HG02884 (cell line): ENCODE measurements at regions not wholly inside any gene's neighbourhood (a gene's known extent, or its start where the extent isn't known, plus 50 kb on each side); places are given as distances from the start of the nearest gene placed in this dataset.
"Not testable (repeated sequence)": the region's sequence is repeated elsewhere in the genome, so short reads cannot be mapped to it uniquely, and the experiment has no call there.

ENCODE experiments used
- ATAC-seq: cut with Tn5 transposase; IDR thresholded peaks from one replicate; pipeline ENCODE4 v1.9.1; 2021; ENCODE audit warnings: mild to moderate bottlenecking, moderate library complexity; ENCODE audit not compliant: unreplicated experiment

DNA sequence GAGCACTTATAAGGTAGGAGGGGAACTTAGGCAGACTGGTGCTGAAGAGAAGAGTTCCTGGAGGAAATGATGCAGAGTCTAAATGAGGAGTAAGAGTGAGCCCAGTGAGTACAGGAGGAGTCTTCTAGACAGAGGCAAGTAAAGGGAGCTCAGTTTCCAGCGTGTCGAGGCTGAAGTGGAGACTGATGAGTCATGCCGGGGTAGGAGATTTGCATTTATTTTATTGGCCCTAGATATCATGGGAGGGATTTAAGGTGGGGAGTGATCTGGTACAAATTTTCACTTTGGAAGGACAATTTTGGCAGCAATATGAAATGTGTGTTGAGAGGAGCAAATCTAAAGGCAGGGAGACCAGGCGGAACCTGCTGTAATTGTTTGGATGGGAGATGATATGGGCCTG, 157.5 kb downstream of the TTC8 start:
- ATAC-seq = no peak

DNA sequence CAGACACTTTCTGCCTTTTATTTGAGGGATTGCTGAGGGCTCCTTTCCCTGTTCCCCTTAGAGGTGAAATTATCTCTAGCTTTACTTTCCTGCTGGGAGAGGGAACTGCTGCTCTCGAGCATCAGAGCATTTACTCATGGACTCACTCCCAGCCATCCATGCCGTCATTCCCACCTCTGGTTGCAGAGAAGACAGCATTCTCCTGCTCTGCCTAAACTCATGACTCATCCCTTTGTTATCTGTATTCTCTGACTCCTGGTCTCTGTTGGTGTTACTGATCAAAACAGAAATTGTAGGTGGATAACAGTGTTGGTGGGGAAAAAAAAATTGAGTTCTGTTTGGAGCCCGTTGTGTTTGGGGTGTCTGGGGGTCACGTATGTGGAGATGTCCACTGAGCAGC, 159.3 kb downstream of the TTC8 start:
- ATAC-seq = no peak

DNA sequence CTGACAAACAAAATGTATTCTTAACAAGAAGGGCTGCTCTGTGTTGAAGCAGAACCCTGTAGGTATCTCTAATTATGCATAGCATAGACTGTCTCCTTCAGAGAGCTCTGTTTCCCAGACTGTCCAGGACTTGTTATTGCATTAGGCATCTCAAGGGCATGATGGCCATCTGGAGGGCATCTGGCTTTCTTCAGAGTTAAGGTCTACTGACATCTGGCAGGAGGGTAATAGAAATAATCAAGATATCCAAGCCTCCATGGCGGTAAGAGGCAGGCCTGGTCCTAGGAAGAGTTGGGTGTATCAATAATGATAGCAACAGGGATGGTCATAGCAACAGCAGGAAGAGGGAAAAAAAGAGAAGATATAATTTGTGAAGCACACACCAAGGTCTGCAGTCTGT, 161.2 kb downstream of the TTC8 start:
- ATAC-seq = no peak

DNA sequence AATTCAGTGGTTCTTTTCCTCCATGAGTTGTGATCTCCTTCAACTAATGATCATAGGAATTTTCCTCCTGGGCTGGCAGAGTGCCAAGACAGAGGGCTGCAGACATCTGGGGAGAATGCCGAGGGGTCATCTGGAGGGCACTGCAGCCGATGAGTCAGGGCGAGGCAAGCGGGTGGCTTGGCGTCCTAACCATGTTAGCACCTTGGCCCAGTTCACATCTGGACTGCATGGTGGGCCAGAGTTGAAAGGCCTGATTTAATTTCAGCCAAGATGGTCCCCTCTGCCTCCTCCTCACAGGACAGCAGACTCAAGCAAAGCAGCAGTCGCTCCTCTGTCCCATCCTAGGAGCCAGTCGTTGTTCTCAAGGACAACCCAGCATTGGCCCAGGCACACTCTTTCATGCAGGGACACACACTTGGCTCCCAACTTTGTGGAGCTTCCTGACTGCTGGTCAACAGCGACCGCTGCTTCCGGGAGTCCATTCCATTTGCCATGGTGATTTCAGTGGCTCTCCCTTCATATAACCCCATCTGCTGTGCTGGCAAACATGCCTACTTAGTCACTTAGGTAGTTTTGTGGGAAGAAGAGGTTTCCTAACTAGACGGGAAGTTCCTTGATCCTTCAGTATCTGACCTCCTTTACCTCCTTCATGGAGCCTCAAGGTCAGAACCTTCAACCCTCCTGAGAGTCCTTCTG, 161.8 kb downstream of the TTC8 start:
- ATAC-seq = no peak

DNA sequence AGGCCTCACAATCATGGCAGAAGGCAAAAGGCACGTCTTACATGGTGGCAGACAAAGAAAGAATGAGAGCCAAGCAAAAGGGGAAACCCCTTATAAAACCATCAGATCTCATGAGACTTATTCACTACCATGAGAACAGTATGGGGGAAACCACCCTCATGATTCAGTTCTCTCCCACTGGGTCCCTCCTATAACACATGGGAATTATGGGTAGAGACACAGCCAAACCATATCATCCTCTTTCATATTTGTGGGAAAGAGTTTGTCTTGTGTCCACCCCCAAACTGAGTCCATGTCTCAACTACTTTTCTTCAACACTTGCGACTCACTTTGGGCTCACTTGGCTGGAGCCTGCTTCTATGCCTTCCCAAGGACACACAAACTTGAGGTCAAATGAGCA, 162.5 kb downstream of the TTC8 start:
- ATAC-seq = not testable (repeated sequence)

DNA sequence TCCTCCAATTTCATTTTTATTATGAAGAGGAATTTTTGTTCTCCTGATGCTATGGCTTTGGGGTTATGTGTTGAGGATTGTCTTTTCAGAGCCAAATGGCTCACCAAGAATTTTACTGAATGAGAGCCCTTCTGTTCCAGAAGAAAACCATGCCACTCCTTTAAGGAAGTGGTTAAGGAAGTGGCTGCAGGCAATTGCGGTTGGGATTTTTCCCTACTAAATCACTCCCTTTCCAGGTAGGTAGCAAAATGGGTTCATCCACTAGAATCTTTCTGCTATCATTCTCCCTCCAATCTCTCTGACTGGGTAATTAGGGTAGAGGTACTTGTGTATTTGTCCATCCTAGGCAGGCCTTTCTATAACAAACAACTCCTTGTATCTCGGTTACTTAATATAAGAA, 163.1 kb downstream of the TTC8 start:
- no peak for ATAC-seq

DNA sequence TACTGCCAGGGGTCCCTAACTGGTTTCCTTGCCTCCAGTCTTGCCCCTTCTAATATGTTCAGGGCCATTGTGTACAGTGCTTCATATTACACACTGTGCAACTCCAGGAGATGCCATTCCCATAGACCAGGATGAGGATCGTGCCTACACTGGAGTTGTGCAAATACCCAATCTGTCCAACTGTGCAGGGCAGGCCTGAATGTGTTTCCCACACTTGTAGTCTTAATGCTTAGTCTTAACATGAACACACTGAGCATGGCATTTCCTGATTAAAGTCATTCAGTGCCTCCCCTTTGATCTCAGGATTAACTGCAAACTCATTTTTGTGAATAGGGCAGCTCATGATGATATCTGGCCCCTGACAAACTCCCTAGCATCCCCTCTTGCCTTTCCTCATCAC, 165.5 kb downstream of the TTC8 start:
- no peak for ATAC-seq

DNA sequence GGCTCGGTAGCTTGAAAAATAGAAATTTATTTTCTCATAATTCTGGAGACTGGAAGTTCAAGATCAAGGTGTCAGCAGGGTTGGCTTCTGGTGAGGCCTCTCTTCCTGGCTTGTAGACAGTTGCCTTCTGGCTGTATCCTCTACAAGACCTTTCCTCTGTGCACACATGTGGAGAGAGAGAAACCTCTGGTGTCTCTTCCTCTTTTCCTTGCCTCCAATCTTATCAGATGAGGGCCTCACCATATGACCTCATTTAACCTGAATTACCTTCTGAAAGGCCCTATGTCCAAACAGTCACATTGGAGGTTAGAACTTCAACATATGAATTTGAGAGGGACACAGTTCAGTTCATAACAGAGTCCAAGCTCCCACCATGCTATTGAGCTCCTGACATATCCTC, 166.4 kb downstream of the TTC8 start:
- ATAC-seq = no peak

DNA sequence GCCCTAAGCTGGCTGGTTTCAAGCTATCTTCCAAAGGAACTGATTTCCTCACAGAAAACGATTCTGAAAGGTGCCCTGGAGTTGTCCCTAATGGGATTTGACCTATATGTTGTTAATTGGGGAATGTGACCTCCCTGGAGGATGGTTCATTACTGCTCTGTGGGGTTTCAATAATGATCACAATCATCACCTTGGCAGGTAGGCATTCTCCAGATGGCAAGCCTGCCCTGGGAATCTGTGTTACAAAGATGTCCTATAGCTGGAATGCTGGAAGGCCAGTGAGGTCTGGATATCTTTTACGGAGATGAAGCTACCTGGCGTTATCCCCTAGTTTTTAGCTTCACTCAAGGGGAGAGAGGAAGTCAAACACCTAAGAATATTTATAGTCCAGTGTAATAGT, 167.6 kb downstream of the TTC8 start:
- ATAC-seq = no peak

DNA sequence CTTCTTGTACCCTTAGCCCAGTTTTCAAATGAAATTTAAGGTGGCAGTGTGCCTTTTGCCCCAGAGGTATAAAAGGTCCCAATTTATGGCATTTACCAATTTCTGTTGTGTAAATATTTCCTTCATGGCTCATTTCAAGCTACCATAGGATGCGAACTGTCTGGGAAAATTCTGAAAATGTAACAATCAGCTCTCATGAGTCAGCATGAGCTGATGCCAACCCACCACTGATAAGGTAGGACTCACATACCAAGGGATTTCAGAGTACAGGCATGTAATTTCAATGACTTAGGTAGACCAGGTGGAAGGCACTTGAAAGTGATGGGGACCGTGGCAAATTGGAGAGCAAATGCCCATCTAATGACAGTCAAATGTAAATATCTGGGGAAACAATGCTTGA, 169.5 kb downstream of the TTC8 start:
- no peak for ATAC-seq

DNA sequence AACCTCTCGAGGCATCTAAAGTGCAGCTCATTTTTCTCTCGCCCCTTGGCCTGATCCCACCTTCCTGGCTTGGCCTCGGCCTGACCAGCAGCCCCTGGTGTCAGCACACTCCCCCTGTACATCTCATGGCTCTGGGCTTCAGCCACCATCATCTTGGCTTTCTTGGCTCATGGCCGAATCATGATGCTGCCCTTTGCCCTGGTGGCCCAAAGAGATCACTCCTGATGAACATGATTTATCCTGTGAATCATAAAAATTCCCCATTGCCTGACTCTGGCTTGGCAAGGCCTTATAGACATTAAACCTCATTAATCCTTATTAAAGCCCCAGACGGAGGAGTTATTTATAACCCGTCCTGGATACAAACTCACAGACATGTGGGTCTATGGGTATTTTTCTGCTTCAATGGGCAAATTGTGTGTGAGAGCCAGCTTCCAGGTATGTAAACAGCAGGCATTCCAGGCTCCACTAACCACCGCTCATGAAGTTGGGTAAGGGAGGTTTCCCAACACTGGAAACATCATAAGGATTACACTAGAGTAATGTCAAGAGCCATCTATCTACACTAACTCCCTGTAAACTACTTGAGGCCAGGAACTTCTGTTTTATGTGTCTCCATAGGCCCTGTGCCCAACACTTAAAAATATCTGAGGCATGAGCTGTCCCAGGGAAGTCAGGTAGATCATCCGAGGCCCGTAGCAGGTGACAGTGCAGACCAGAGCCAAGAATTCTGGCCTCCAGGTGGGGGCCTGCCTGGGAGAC, 171.2 kb downstream of the TTC8 start:
- ATAC-seq = no peak

DNA sequence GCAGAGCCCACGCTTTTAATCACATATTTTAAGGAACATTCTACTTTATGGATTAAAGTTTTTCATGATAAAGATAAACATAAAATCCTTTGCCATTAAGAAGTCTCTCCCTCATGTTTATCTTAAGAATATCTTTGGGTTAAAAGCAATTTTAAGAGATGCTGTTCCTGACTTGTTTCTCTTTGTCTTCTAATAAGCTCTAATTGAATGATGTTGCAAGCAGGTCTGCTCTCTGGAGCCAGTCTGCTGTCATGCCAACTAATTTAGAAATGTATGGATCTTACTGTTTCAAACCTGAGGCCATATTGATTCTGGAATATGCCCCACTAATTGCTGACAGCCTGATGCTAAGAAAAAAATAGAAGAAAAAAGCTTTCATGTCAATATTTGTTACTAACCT, 173.6 kb downstream of the TTC8 start:
- ATAC-seq = no peak

DNA sequence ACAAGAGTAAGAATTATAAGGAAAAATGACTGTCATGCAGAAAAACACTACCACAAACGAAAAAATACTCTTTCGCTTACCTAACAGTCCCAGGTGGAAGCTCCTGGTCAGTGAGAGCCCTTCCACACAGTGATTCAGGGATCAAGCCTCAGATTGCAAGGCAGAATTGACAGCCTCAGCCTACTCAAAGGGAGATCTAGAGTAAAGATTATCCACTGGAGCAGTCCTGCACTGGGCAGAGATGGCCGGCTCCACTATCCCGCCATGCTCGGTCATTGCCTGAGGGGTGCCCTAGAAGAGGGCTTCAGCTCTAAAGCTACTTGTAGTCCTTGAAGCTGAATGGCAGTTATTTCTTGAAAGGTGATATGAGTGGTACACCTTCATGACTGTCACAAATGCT, 174.7 kb downstream of the TTC8 start:
- ATAC-seq = no peak

DNA sequence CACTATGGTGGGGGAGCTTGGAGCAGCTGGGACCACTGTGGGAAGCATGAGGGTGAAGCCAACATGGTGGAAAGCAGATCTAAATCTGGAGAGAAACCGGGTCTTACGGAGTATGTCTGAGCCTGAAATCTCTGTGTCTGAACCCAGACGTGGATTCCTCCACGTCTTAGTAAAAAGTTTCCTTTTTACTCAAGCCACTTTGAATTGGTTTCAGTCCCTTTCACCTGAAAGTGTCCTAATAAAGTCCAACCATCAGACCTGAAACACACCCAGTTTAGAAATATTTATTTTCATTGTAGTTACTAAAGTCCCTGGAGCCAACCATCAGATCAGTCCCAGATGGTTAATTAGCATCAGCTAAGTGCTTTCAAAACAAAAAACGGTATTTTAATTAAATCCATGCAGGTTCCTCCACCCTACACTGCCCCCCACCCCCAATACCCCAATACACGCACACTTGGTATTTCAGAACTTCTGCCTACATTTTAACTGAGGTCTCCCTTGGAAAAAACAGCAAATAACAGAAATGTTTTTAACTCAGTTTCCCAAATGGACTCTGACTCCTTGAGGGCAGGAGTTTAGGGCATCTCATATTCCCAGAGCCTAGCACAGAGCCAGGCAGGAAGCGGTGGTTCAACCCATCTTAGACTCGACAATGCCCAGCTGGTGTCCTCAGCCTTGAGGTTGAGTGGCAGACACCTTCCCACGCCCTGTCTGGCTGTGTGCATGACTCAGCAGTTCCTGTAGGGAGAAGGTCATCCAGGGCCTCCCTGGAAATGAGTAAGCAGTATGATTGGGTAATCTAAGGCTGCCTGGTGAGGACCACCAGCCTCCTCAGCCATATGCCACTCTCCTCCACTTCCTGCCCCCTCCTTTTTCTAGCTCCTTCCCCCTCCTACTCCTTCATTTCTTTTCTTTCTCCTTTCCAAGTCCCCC, 175.8 kb downstream of the TTC8 start:
- no peak for ATAC-seq

DNA sequence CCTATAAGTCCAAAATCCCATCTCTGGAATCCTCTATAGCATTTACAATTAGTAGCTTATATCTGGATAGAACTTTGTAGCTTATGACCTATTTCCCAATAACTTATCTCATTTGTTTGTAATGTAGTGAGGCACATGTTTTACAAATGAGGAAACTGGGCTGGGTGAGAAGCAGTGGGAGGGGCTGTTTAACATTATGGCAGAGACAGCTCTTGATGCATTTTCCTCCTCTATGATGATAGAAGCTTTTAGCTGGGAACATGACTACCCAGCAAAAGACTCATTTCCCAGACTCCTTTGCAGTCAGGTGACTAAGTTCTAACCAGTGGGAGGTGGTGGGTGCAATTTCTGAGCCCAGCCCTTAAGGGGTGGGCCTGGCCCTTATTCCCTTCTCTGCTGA, 179.7 kb downstream of the TTC8 start:
- no peak for ATAC-seq

DNA sequence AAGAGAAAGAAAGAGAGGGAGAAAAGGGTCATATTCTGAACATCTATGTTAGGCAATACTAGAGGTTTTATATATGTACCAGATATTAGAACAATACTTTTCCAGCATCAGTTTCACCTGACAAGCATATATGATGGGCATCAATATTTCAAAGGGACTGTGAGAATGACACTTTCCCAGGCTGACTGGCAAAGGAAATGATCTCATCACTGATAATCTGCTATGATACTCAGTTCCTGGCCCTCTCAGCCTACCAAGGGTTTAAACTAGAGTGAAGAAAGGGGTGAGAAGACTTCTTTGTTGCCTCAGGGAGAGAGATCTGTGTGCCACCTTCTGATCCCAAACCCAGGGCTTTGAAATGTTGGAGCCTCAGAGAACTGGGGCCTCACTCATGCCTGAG, 183.5 kb downstream of the TTC8 start:
- no peak for ATAC-seq

DNA sequence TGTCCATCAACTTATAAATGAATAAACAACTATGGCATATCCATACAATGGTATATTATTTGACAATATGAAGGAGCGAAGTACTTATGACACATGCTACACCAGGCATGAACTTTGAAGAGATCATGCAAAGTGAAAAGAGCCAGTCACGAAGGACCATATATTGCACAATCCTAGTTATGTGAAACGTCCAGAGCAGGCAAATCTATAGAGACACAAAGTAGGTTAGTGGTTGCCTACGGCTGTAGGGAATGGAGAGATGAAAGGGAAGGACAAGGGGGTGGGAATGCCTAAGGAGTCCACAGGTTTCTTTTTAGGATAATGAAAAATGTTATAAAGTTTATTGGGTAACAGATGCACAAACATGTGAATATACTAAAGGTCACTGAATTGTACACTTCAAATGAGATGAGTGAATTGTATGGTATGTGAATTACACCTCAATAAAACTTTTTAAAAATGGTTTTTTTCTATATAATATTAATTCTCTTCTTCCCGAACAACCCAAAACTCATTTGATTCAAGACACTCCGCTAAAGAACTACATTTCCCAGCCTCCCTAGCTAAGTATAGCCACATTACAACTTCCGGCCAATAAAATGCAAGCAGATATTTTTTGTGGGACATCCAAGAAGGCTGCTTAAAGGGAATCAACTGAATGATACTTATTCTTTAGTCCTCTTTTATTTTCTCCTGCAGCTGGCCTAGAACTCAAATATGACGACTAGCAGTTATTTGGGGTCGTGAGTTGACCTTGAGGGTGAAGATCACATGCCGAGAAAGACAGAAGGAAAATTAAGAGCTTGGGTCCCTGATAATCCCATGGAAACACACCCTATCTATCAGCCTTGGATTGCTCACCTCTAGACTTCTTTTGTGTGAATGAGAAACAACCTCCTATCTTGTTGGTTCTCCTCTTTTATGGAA, 187.2 kb downstream of the TTC8 start:
- no peak for ATAC-seq

DNA sequence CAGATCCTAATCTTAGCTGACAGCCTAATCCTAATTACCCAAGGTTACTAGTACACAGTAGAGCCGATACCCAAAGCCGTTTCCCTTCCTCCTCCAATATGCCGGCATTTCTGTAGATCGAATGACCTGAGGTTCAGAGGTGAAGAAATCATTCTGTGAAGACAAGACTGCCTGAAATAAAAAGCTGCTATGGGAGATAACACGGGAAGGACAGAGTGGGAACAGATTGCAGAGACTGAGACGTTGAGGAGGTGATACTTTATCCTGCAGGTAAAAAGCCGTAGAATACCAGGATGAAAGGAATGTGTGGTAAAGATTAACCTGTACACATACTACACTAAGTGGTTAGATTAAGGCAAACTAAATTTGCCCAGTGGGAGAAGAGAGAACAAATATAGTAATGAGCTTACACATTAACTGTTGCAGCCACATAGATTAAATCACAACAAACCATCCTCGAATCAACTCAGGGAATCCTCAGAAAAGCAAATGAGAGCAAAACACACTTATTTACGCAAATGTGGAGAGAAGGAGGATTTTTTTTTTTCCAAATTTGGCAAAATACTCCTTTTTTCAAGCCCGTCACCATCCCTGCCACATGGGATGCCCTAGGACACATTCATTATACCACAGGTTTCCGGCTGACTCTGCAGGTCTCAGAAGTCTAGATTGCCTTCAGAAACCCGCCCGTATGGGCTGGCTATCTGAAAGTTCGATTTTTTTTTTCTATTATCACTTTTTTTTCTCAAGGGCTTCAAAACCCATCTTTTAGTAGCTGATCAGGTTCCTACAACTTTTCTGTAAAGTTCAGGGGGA, 188.0 kb downstream of the TTC8 start:
- ATAC-seq = no peak

DNA sequence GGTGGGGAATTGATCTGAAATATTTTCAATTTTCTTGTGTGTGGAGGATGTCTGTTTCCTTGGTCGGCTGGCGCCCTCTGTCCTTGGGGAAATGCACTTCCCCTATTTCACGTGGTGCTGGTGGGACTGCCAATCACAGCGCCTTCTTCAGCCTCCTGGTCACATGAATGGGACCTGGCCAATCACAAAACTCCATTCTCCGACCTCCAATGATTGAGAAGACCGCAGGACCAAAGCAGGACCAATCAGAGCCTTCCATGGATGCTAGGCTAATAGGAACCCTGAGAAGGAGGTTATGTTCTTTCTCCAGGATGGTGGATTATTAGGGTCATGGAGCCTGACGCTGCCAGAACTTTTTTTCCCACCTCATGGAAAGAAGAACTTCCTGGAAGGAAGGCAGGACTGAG, 188.7 kb downstream of the TTC8 start:
- ATAC-seq = no peak
